Spleen (tissue), 11 donors: ENCODE measurements at regions not wholly inside any gene's neighbourhood (a gene's known extent, or its start where the extent isn't known, plus 50 kb on each side); places are given as distances from the start of the nearest gene placed in this dataset.
"Not testable (repeated sequence)": the region's sequence is repeated elsewhere in the genome, so short reads cannot be mapped to it uniquely, and the experiment has no call there.

Source experiments
- DNase-seq: peaks from one replicate; pipeline ENCODE4 v3.0.0-alpha.2; 2020
- H3K27ac ChIP-seq, 8 donors: fragments of 200-600 bp; sonication (generic) in 7 of 8; 1 replicate in 4 of 8; 2 replicates in 4 of 8; pipeline versions ENCODE4 v1.5.0 to v1.8.0; 2016 to 2021; ENCODE audit warnings: inconsistent platforms in 4 of 8, mild to moderate bottlenecking in 4 of 8, moderate library complexity in 1 of 8
- H3K27me3 ChIP-seq, 7 donors: fragments of 200-600 bp; sonication (generic) in 6 of 7; replicated peaks in 1 of 7; 1 replicate in 4 of 7; 2 replicates in 3 of 7; pipeline versions ENCODE4 v1.5.0 to v1.8.0; 2016 to 2021; ENCODE audit warnings: inconsistent platforms in 3 of 7, mild to moderate bottlenecking in 1 of 7
- H3K36me3 ChIP-seq, 6 donors: fragments of 200-600 bp; sonication (generic) in 5 of 6; 1 replicate in 4 of 6; 2 replicates in 2 of 6; pipeline versions ENCODE4 v1.5.0 to v1.8.0; 2016 to 2021; ENCODE audit warnings: inconsistent platforms in 2 of 6
- H3K4me1 ChIP-seq, 6 donors: fragments of 200-600 bp; sonication (generic) in 5 of 6; 1 replicate in 3 of 6; 2 replicates in 3 of 6; pipeline versions ENCODE4 v1.5.0 to v1.8.0; 2016 to 2021; ENCODE audit warnings: inconsistent platforms in 3 of 6
- H3K4me3 ChIP-seq, 8 donors: fragments of 200-600 bp; sonication (generic) in 7 of 8; 1 replicate in 4 of 8; 2 replicates in 4 of 8; pipeline versions ENCODE4 v1.5.0 to v1.8.0; 2016 to 2021; ENCODE audit warnings: inconsistent platforms in 4 of 8, mild to moderate bottlenecking in 4 of 8, moderate library complexity in 2 of 8
- H3K9me3 ChIP-seq, 8 donors: fragments of 200-600 bp; sonication (generic) in 7 of 8; 1 replicate in 4 of 8; 2 replicates in 4 of 8; pipeline versions ENCODE4 v1.5.0 to v1.8.0; 2016 to 2021; ENCODE audit warnings: inconsistent platforms in 4 of 8
- CTCF ChIP-seq, 11 experiments: fragments of 200-600 bp in 7 of 11; fragments of 450-650 bp in 4 of 11; sonication (generic) in 4 of 11; IDR thresholded peaks in 8 of 11; conservative IDR thresholded peaks in 3 of 11; 1 replicate in 7 of 11; 2 replicates in 4 of 11; pipeline versions ENCODE4 v1.4.0 to v1.8.0; 2016 to 2021; ENCODE audit warnings: antibody characterized with exemption in 11 of 11, inconsistent platforms in 4 of 11, mild to moderate bottlenecking in 1 of 11
- POLR2A ChIP-seq, 3 donors: fragments of 450-650 bp; IDR thresholded peaks; one replicate each; pipeline ENCODE4 v1.5.1; 2017; ENCODE audit warnings: antibody characterized with exemption in 3 of 3, mild to moderate bottlenecking in 1 of 3
- POLR2AphosphoS5 ChIP-seq, 3 donors: sonication (generic); formaldehyde crosslinking; IDR thresholded peaks; one replicate each; pipeline ENCODE4 v1.5.1; 2017; ENCODE audit warnings: antibody characterized with exemption in 3 of 3
- WGBS, 5 donors: extraction: QIAGEN DNeasy Blood & Tissue Kit in 3 of 5; methylation state at CpG; one replicate each; pipeline versions ENCODE4 v1.1.5 to v1.1.7; 2013 to 2018; 5-methylcytosine and 5-hydroxymethylcytosine counted together
- intact Hi-C: fragments of 100-400 bp; cut with DNase I; formaldehyde crosslinking; loops from one replicate; pipeline ENCODE4 v1.15.0; 2023; ENCODE audit warnings: low total_unique reads
- donor health status: healthy with polysubstance abuse.
- donor health status: DM: no; HTN: no; CAD: no; lungs with moderate emphysema.
- donor health status: DM: no; HTN: no; CAD: no.
- donor health status: Bipolar disorder and iron deficiency.
- donor health status: healthy.
- donor health status: DM: no; HTN: no; CAD: no.
- donor health status: DM: yes; HTN: yes; CAD: no.

- Histone ChIP-seq H3K4me1 (peaks cover 0 to 11% (median 0%) of the 10 kb centered on the region in 6 donors), H3K4me3 (no peak overlapping the region), H3K27me3 (no peaks in the 10 kb centered on the region), H3K27ac (no peak overlapping the region), H3K9me3 (no peaks in the 10 kb centered on the region), H3K36me3 (no peaks in the 10 kb centered on the region)
- intact Hi-C loops: no loop called here
- no peak for DNase-seq
- no peak for TF ChIP-seq CTCF (IDR thresholded peaks at IDR 0.05 in 8 of 11, conservative IDR thresholded peaks at IDR 0.05 in 3 of 11)
- no peak for TF ChIP-seq POLR2A (IDR thresholded peaks at IDR 0.05)
- TF ChIP-seq POLR2AphosphoS5 (IDR thresholded peaks at IDR 0.05): no peak
- WGBS, 5 donors: 76 to 84% (median 78%) methylated on average over 10 to 11 of the region's 11 CpGs
These were observed 85.8 kb downstream of the POU3F3 start for GRCh38 chr2:104939570-104940217.

GRCh38 chr2:104944495-104944894 is 90.6 kb downstream of the POU3F3 start:
- intact Hi-C loops: no loop called here
- no peak overlapping the region for H3K4me3 ChIP-seq
- WGBS, 5 donors: 65 to 90% (median 70%) methylated on average over 1 of the region's 1 CpG
- TF ChIP-seq POLR2AphosphoS5 (IDR thresholded peaks at IDR 0.05): no peak
- TF ChIP-seq CTCF (IDR thresholded peaks at IDR 0.05 in 8 of 11, conservative IDR thresholded peaks at IDR 0.05 in 3 of 11): no peak
- TF ChIP-seq POLR2A (IDR thresholded peaks at IDR 0.05): no peak
- H3K4me1 ChIP-seq: no peaks in the 10 kb centered on the region
- DNase-seq: no peak
- H3K9me3 ChIP-seq: no peaks in the 10 kb centered on the region
- H3K27me3 ChIP-seq: peaks cover 0 to 24% (median 0%) of the 10 kb centered on the region in 7 donors
- no peak overlapping the region for H3K27ac ChIP-seq
- H3K36me3 ChIP-seq: no peaks in the 10 kb centered on the region

- intact Hi-C loops: no loop called here
- TF ChIP-seq CTCF (IDR thresholded peaks at IDR 0.05 in 8 of 11, conservative IDR thresholded peaks at IDR 0.05 in 3 of 11): no peak
- no peak for TF ChIP-seq POLR2AphosphoS5 (IDR thresholded peaks at IDR 0.05)
- TF ChIP-seq POLR2A (IDR thresholded peaks at IDR 0.05): no peak
- Histone ChIP-seq H3K9me3 (no peaks in the 10 kb centered on the region), H3K36me3 (no peaks in the 10 kb centered on the region), H3K27ac (no peak overlapping the region), H3K4me1 (no peaks in the 10 kb centered on the region), H3K4me3 (no peak overlapping the region), H3K27me3 (peaks cover 0 to 24% (median 0%) of the 10 kb centered on the region in 7 donors)
- WGBS, 5 donors: 62 to 69% (median 66%) methylated on average over 5 of the region's 5 CpGs
- DNase-seq: no peak
These were observed 91.2 kb downstream of the POU3F3 start for GRCh38 chr2:104945121-104945520.

GRCh38 chr2:104945866-104946265 is 92.0 kb downstream of the POU3F3 start:
- DNase-seq: no peak
- no peaks in the 10 kb centered on the region for H3K4me1 ChIP-seq
- no peak overlapping the region for H3K27ac ChIP-seq
- H3K36me3 ChIP-seq: no peaks in the 10 kb centered on the region
- WGBS, 5 donors: 49 to 64% (median 50%) methylated on average over 3 of the region's 3 CpGs
- no peak overlapping the region for H3K4me3 ChIP-seq
- intact Hi-C loops: no loop called here
- no peaks in the 10 kb centered on the region for H3K9me3 ChIP-seq
- TF ChIP-seq POLR2AphosphoS5 (IDR thresholded peaks at IDR 0.05): no peak
- TF ChIP-seq POLR2A (IDR thresholded peaks at IDR 0.05): no peak
- TF ChIP-seq CTCF (IDR thresholded peaks at IDR 0.05 in 8 of 11, conservative IDR thresholded peaks at IDR 0.05 in 3 of 11): no peak
- peaks cover 0 to 24% (median 0%) of the 10 kb centered on the region in 7 donors for H3K27me3 ChIP-seq

GRCh38 chr2:104947456-104947855 is 90.4 kb upstream of the MRPS9 start:
- intact Hi-C loops, H3K4me1 ChIP-seq, H3K4me3 ChIP-seq, H3K36me3 ChIP-seq, H3K9me3 ChIP-seq, DNase-seq, H3K27ac ChIP-seq: not testable (repeated sequence)
- 76 to 90% (median 77%) methylated on average over 5 to 7 of the region's 7 CpGs for WGBS, 5 donors
- peaks cover 0 to 24% (median 0%) of the 10 kb centered on the region in 7 donors for H3K27me3 ChIP-seq
